Endothelial cell of umbilical vein (primary cell): ENCODE measurements at regions not wholly inside any gene's neighbourhood (a gene's known extent, or its start where the extent isn't known, plus 50 kb on each side); places are given as distances from the start of the nearest gene placed in this dataset.

ENCODE experiments used
- MAX ChIP-seq: IDR thresholded peaks from 2 replicates; pipeline ENCODE4 v1.6.1; 2011; ENCODE audit not compliant: insufficient read depth, insufficient read length
- TF ChIP-seq, protein P1 (sequence below), 2 donors: IDR thresholded peaks; 1 replicate in 1 of 2; 2 replicates in 1 of 2; pipeline ENCODE4 v1.5.1; 2011; ENCODE audit warnings: low read length in 2 of 2, mild to moderate bottlenecking in 2 of 2, moderate library complexity in 2 of 2, control low read depth in 1 of 2, inconsistent platforms in 1 of 2, low read depth in 1 of 2; ENCODE audit not compliant: insufficient read depth in 1 of 2; ENCODE audit errors: extremely low read depth in 1 of 2

- TF ChIP-seq, protein P1, sequence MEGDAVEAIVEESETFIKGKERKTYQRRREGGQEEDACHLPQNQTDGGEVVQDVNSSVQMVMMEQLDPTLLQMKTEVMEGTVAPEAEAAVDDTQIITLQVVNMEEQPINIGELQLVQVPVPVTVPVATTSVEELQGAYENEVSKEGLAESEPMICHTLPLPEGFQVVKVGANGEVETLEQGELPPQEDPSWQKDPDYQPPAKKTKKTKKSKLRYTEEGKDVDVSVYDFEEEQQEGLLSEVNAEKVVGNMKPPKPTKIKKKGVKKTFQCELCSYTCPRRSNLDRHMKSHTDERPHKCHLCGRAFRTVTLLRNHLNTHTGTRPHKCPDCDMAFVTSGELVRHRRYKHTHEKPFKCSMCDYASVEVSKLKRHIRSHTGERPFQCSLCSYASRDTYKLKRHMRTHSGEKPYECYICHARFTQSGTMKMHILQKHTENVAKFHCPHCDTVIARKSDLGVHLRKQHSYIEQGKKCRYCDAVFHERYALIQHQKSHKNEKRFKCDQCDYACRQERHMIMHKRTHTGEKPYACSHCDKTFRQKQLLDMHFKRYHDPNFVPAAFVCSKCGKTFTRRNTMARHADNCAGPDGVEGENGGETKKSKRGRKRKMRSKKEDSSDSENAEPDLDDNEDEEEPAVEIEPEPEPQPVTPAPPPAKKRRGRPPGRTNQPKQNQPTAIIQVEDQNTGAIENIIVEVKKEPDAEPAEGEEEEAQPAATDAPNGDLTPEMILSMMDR (IDR thresholded peaks at IDR 0.05; ENCODE audit: extremely low read depth in 1 of 2, insufficient read depth in 1 of 2, low read depth in 1 of 2, low read length in 2 of 2): no peak
- TF ChIP-seq MAX: no peak
These were observed 348.4 kb downstream of the GLRX3 start for GRCh38 chr10:130484468-130485180.
